Right renal cortex interstitium (tissue), 3 donors: ENCODE measurements at regions not wholly inside any gene's neighbourhood (a gene's known extent, or its start where the extent isn't known, plus 50 kb on each side); places are given as distances from the start of the nearest gene placed in this dataset.

Source experiments
- DNase-seq, 3 donors: peaks; one replicate each; pipeline ENCODE4 v3.0.0-alpha.2; 2013; ENCODE audit warnings: low read depth in 3 of 3, low spot score in 2 of 3

DNA sequence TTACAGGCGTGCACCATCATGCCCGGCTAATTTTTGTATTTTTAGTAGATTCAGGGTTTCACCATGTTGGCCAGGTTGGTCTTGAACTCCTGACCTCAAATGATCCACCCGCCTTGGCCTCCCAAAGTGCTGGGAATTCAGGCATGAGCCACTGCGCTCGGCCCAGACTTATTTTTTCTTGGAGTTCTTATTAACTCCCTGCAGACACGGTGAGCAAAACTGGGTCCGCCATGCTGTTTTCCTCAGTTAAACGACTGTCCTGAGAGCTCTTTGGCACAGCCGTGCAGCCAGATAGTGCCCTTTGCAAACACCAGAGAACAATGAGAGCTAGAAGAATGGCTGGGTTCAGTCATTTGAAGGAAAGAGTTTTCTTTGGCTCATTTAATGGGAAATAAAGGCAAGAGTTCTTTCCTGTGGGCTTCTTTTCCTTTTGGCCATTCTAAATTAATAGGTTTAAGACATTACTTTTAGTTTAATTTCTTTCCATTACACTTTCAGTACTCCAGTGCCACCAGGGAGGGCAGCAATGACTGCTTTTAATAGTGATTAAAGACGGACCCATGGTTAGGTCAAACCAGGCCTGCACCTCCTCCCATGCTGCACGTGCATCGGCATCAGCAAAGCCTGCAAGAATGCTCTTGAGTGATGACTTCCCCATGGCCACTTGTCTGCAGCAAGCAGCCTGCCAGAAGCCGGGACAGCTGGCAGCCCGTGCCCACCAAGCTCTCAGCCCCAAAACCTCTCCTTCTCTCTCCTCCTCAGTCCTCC is 60.7 kb downstream of the VCPKMT start:
- no peak for DNase-seq

- DNase-seq, result no peak
Measured at GRCh38 chr14:50056435-50056834, 59.9 kb downstream of the VCPKMT start.

GRCh38 chr14:50057331-50057730 is 59.0 kb downstream of the VCPKMT start:
- no peak for DNase-seq

DNA sequence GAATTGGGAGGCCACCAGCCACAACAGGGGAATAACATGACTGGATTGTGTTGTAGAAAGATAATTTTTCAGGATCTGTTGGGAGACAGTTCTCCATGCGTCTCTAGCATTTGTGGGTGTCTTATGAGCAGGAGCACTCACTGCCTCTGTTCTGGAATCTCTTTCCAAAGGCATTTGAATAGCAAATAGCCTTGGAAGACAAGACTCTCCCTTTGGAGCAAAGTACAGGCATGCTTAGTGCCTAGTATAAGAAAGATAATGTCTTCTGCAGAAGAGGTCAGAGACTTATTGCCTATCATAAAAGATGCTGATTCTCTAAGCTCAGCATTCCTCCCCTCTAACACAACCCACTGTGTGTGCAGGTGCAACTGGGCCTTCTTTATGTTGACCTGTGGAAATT is 58.3 kb downstream of the VCPKMT start:
- DNase-seq, result no peak
